Mammary epithelial cell (primary cell): ENCODE measurements at regions not wholly inside any gene's neighbourhood (a gene's known extent, or its start where the extent isn't known, plus 50 kb on each side); places are given as distances from the start of the nearest gene placed in this dataset.

Experiments
- CTCF ChIP-seq, 2 donors: IDR thresholded peaks in 1 of 2; conservative IDR thresholded peaks in 1 of 2; 2 replicates each; pipeline ENCODE4 v1.5.1; 2011 to 2012; ENCODE audit warnings: inconsistent platforms in 2 of 2, low read length in 2 of 2, mild to moderate bottlenecking in 2 of 2, control low read depth in 1 of 2, low read depth in 1 of 2; ENCODE audit not compliant: insufficient read depth in 1 of 2; ENCODE audit errors: extremely low read depth in 1 of 2
- EZH2 ChIP-seq: IDR thresholded peaks from 2 replicates; pipeline ENCODE4 v1.6.1; 2012; ENCODE audit warnings: low read length, inconsistent platforms, borderline replicate concordance

DNA sequence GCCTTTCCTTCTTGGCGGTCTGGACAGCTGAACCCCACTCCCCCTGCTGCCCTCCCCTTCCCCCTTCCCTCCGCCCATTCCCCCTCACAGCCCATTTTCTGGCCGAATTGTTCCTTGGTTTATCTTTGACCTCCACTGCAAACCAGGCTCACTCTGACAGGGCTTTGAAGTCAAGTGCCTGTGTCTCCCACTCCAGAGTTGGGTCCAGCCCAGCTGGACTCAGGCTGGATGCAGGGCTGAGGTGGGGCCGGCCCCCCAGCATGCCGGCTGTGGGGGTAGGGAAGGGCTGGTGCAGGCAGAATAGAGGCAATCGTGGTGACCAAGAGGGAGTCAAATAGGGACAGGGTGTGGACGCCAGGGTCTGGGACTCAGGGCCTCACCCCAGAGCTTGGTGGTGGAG is 57.0 kb upstream of the MRPS22 start:
- TF ChIP-seq CTCF (conservative IDR thresholded peaks at IDR 0.05 in 1 of 2, IDR thresholded peaks at IDR 0.05 in 1 of 2; ENCODE audit: extremely low read depth in 1 of 2, insufficient read depth in 1 of 2, low read depth in 1 of 2, low read length in 2 of 2) (no peak), EZH2 (no peak)
